ENCODE measurements at regions not wholly inside any gene's neighbourhood (a gene's known extent, or its start where the extent isn't known, plus 50 kb on each side); places are given as distances from the start of the nearest gene placed in this dataset.
"Not testable (repeated sequence)": the region's sequence is repeated elsewhere in the genome, so short reads cannot be mapped to it uniquely, and the experiment has no call there.

DNA sequence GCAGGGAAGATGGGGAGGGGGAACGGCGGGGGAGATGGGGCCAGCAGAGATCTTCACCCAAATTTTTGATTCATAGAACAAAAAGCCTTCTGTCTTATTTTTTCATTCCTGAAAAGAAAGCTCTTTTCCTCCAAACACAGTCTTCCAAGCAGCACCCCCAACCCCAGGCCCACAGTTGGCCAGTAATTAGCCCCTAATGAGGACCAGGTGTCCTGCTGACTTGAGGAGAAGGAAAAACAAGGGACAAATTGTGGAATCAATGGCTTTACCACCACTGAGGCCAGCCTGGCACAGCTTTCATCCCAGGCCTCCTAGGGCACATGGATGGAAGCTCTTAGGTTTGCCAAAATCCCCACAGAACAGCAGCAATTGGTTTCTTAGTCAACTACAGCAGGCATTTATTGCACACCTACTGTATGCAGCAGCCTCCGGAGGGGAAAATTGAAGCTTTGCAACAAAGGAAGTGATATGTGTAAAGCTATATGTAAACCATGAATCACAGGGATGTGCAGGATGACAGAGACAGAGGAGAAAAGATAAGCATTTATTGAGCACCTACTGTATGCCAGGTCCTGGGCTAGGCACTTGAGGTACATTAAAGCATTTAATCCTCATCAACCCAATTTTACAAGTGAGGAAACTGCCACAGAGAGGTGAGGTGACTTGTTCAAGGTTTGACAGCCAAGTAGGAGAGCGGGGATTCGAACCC is 199.5 kb downstream of the TBC1D2B start:
- no peak for DNase-seq (ENCODE audit: low spot score)

DNA sequence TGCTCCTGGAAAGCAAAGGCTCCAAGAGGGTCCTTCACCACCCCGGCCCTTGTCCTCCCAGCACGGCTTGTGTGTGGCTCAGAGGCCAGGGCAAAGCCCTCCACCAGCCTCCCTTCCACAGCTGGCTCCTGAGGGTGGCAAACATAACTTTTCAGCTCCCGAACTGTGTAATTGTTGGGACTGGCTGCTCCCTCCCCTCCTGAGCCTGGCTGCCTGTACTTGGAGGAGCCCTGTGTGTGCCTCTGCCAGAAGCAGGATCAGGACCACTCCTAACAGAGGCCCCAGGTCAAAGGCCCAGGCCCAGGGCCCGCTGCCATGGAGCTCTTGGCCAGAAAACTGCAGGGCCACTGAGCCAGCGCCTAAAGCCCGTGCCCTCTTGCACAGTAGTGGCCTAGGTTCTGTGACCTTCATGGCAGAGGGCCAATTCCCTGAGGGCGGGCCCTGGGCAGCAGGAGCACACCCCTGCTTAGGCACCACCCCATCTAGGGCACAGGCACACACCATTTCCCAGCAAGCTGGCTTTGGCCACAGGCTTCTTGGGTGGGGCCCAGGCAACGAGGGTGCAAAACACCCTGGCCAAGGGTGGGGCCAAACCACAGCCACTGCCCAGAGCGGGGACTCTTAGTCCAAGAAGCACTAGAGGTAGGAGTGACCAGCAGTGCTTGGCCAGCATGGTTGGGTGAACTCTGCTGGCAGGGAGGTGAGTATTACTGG is 201.2 kb downstream of the TBC1D2B start:
- DNase-seq (ENCODE audit: low spot score): not testable (repeated sequence)

GRCh38 chr15:77875066-77875721 is 202.3 kb downstream of the TBC1D2B start:
- peak; percentile 39 for DNase-seq (ENCODE audit: low spot score)

DNA sequence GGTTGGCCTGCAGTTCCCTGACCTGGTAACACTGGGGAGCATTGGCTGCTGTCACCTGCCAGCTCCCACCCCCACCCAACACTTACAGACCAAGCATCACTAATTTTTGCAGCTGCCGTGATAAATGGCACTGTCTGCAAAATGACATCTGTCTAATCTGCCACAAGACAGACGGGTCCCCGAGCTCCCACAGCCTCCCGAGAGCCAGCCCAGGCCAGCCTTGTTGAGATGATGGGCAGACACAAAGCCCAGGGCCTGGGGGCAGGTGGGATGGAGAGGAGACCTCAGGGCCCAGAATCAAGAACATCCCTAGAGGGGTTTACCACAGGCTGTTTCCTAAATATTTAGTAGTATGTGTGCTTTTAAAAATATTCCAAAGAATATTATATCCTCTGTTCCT is 203.4 kb downstream of the TBC1D2B start:
- DNase-seq (ENCODE audit: low spot score): no peak

DNA sequence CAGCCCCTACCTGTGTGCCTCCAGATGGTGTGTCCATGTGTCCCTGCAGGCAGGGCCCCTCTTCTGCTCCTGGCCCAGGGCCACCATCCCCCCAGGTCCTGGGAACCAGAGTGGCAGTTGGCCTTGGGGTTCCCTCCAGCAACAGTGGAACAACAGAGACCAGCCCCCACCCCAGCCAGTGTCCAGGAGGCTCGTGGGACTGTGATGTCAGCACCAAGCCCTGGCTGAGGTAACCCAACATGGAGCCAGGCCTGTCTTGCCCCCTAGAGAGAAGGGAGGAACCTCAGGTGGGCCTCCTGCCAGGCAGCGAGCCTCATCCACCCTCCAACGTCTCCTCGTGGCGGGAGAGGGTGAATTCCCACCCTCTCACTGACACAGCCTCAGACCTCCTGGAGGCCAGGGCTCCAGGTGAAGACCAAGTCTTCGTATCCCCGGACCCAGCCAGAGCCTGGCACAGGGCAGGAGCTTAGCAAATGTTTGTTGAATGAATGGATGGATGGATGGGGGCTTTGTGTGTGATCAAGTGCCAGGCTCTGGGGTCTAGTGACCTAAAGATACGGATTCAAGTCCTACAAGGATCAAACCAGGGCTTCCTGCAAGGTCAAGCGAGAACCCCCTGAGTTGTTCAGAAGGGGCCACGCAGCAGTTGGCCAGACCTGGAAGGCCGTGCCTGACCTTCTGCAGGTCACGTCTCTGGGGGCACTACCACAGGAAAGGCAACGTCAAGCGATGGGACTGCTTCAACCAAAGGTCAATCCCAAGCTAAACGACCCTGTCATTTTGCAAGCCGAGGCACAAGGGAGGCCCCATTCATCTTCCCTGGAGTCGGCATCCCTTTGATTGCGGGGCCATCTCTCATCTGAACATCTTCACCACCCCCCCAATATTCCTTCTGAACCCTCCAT is 204.7 kb downstream of the TBC1D2B start:
- DNase-seq (ENCODE audit: low spot score): not testable (repeated sequence)

GRCh38 chr15:77871852-77872371 is 205.6 kb downstream of the TBC1D2B start:
- no peak for DNase-seq (ENCODE audit: low spot score)

DNA sequence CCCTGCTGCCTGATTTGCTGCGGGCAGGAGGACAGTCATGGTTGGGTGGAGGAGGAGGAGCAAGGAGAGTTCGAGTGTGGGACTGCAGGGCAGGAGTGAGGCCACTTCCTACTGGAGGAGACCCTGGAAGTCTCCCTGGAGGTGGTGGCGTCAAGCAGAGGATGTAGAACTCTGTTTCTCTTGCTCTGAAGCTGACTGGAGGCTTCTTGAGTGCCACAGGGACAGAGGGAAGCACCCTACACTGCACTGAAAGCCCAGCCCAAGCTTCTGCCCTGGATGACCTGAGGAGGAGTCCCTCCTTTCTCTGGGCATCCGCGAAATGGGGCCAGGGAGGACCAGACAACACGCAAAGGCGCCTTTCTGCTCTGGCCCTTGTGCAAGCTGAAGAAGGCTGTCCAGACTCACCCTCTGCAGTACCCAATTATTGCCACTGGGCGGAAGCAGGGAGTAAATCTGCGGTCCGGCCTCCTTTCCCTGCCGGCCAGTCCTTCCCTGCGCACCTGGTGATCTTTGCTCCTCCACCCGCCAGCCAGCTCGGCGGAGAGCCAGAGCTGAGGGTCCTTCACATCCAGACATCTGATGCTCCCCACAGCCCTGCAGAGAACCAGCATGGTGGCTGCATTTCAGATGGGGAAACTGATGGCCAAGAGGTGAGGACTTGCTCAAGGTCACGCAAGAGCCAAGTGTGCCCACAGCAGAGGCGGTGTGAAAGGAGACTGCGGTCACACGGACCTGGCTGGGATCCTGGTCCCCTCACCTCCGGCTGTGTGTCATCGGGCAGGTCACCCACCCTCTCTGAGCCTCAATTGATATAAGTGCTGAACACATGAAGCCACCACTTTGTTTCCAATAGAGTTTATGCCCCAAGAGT is 207.1 kb downstream of the TBC1D2B start:
- DNase-seq (ENCODE audit: low spot score): peak; percentile 56

DNA sequence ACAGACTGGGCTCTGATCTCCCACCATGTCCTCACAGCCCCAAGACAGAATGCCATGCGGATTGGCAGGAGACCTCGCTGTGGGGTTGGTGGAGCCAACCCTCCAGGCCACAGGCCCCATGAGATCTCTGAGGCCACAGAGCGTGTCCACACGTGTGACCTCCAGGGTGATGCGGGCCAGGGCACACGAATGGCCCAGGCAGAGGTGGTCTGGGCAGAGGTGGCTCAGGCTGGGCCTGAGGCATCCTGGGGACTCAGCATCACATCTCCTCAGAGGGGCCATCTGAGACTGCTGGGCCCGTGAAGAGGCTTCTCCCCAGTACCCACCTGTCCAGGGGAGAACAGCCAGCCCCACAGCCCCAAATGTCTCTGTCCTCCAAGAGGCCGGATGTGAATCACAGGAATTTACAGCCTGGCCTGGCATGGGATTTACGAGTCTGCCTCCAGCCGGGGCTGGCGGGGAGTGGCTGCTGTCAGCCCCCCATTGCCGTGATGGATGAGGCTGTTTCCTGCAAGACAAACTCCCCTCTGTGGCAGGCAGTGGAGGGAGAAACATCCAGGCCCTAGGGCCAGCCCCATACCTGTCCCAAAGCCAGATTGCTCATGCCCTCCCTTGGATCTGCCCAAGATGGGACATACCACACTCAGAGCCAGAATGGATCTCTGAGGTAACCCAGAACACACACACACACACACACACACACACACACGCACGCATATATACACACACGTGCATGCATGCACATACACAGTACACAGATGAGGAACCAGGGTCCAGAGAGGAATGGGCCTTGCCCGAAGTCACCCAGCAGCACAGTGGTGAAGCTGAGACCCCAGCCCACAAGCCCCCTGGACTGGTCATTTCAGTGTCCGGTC is 208.3 kb downstream of the TBC1D2B start:
- peak; percentile 6 for DNase-seq (ENCODE audit: low spot score)

GRCh38 chr15:77868048-77868629 is 209.4 kb downstream of the TBC1D2B start:
- not testable (repeated sequence) for DNase-seq (ENCODE audit: low spot score)

DNA sequence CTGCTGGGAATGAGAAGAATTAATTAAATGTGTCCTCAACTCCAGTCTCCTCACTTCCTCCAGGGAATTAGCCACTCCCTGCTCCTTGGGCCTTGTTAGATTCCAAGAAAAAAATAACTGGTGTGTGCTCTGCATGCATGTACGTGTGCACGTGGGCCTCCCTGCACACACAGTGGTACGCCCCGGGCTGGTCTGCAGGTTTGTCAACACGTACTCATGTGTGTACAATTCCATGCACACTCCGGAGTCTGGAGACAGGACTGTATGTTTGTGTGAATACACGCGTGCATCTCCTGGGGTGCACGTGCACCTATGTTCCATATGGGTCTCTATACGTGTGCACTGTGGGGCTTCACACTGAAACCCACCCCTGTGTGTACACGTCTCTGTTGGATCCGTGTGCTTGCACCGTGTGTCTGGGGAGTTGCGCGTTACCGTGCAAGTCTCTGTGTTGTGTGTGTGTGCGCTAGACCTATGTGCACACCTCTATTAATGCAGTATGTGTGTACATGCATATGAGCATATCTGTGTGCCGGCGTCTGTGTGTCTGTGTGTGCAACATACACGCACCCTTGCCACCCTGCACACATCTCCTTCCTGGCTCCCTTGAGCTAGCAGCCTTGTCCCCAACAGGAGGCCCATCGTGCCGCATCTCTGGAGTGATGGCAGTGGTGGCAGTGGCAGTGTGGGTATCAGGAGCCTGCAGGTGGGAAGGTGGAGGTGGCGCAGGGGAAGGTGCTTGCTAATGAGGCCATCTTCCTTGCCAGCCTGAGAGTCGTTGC is 210.1 kb downstream of the TBC1D2B start:
- DNase-seq (ENCODE audit: low spot score): no peak

GRCh38 chr15:77866596-77867125 is 210.8 kb downstream of the TBC1D2B start:
- no peak for DNase-seq (ENCODE audit: low spot score)

GRCh38 chr15:77866186-77866585 is 211.3 kb downstream of the TBC1D2B start:
- DNase-seq (ENCODE audit: low spot score): no peak

GRCh38 chr15:77865701-77866100 is 211.8 kb downstream of the TBC1D2B start:
- DNase-seq (ENCODE audit: low spot score): no peak

DNA sequence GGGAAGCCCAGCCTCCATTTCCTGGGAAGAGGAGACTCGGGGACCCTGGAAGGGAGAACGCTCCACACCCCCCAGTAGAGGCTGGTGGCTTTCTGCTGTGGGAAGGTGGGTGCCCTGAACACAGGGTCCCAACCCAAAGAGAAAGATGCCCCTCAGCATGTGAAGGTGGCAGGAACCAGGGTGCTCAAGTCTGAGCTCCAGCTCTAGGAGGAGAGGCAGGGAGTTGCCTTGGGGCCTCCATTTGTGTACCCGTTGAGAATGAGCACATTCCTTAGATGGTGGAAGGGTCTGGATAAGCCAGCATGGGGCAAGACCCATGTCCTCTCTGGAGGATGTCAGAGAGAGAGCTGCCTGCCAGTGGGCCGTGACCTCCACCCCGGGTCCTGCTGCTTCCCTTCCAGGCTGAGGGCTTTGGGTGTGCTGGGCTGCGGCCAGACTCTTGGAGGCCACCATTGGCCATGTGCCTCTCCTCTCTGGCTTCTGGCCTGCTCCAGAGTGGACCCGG is 212.4 kb downstream of the TBC1D2B start:
- no peak for DNase-seq (ENCODE audit: low spot score)

GRCh38 chr15:77864211-77865105 is 213.1 kb downstream of the TBC1D2B start:
- no peak for DNase-seq (ENCODE audit: low spot score)

- no peak for DNase-seq (ENCODE audit: low spot score)
Observed at GRCh38 chr15:77863491-77864105, 213.9 kb downstream of the TBC1D2B start.
